ENCODE measurements at regions not wholly inside any gene's neighbourhood (a gene's known extent, or its start where the extent isn't known, plus 50 kb on each side); places are given as distances from the start of the nearest gene placed in this dataset.

GRCh38 chr16:17846030-17846429 is 375.3 kb upstream of the XYLT1 start:
- Histone ChIP-seq H3K27ac (no peak overlapping the region), H3K4me1 (no peaks in the 10 kb centered on the region), H3K9me3 (no peaks in the 10 kb centered on the region), H3K36me3 (no peaks in the 10 kb centered on the region), H3K27me3 (no peaks in the 10 kb centered on the region), H3K4me3 (no peak overlapping the region)
- TF ChIP-seq CTCF (IDR thresholded peaks at IDR 0.05) = no peak
- DNase-seq (ENCODE audit: low spot score in 2 of 2) = no peak
- intact Hi-C loops (cut with DNase I) = no loop called here

- no peak for DNase-seq (ENCODE audit: low spot score in 2 of 2)
- Histone ChIP-seq H3K4me1 (no peaks in the 10 kb centered on the region), H3K9me3 (no peaks in the 10 kb centered on the region), H3K36me3 (no peaks in the 10 kb centered on the region), H3K4me3 (no peak overlapping the region), H3K27ac (no peak overlapping the region), H3K27me3 (no peaks in the 10 kb centered on the region)
- intact Hi-C loops (cut with DNase I) = no loop called here
- TF ChIP-seq CTCF (IDR thresholded peaks at IDR 0.05) = no peak
These were observed 374.3 kb upstream of the XYLT1 start for GRCh38 chr16:17845031-17845430.

GRCh38 chr16:17843905-17844304 is 373.1 kb upstream of the XYLT1 start:
- Histone ChIP-seq H3K4me3 (no peak overlapping the region), H3K27ac (no peak overlapping the region), H3K9me3 (no peaks in the 10 kb centered on the region), H3K36me3 (no peaks in the 10 kb centered on the region), H3K4me1 (no peaks in the 10 kb centered on the region), H3K27me3 (no peaks in the 10 kb centered on the region)
- intact Hi-C loops (cut with DNase I) = no loop called here
- TF ChIP-seq CTCF (IDR thresholded peaks at IDR 0.05) = no peak
- no peak for DNase-seq (ENCODE audit: low spot score in 2 of 2)

GRCh38 chr16:17839907-17840306 is 369.1 kb upstream of the XYLT1 start:
- Histone ChIP-seq H3K27ac (no peak overlapping the region), H3K36me3 (no peaks in the 10 kb centered on the region), H3K27me3 (no peaks in the 10 kb centered on the region), H3K9me3 (no peaks in the 10 kb centered on the region), H3K4me3 (no peak overlapping the region), H3K4me1 (no peaks in the 10 kb centered on the region)
- no peak for TF ChIP-seq CTCF (IDR thresholded peaks at IDR 0.05)
- intact Hi-C loops (cut with DNase I) = no loop called here
- DNase-seq (ENCODE audit: low spot score in 2 of 2) = no peak

- H3K9me3 ChIP-seq = no peaks in the 10 kb centered on the region
- no peak overlapping the region for H3K27ac ChIP-seq
- DNase-seq (ENCODE audit: low spot score in 2 of 2) = no peak
- H3K4me3 ChIP-seq = no peak overlapping the region
- TF ChIP-seq CTCF (IDR thresholded peaks at IDR 0.05) = no peak
- no peaks in the 10 kb centered on the region for H3K36me3 ChIP-seq
- no peaks in the 10 kb centered on the region for H3K4me1 ChIP-seq
- intact Hi-C loops (cut with DNase I) = no loop called here
- H3K27me3 ChIP-seq = no peaks in the 10 kb centered on the region
These were observed 368.5 kb upstream of the XYLT1 start for GRCh38 chr16:17839272-17839671.

GRCh38 chr16:17836868-17837602 is 366.3 kb upstream of the XYLT1 start:
- TF ChIP-seq CTCF (IDR thresholded peaks at IDR 0.05) = no peak
- H3K27me3 ChIP-seq = no peaks in the 10 kb centered on the region
- H3K27ac ChIP-seq = no peak overlapping the region
- intact Hi-C loops (cut with DNase I) = no loop called here
- no peaks in the 10 kb centered on the region for H3K4me1 ChIP-seq
- DNase-seq (ENCODE audit: low spot score in 2 of 2) = no peak
- H3K4me3 ChIP-seq = no peak overlapping the region
- H3K9me3 ChIP-seq = no peaks in the 10 kb centered on the region
- no peaks in the 10 kb centered on the region for H3K36me3 ChIP-seq
